SIG-M5 (cell line): ENCODE measurements at regions not wholly inside any gene's neighbourhood (a gene's known extent, or its start where the extent isn't known, plus 50 kb on each side); places are given as distances from the start of the nearest gene placed in this dataset.
"Not testable (repeated sequence)": the region's sequence is repeated elsewhere in the genome, so short reads cannot be mapped to it uniquely, and the experiment has no call there.

ENCODE experiments used
- DNase-seq: peaks from one replicate; lab custom pipeline; 2025; lab: John Stamatoyannopoulos, UW

GRCh38 chr1:191016765-191017164 lies 539.1 kb upstream of the BRINP3 start:
- DNase-seq = no peak

GRCh38 chr1:191022856-191023255 lies 545.2 kb upstream of the BRINP3 start:
- DNase-seq = no peak

DNA sequence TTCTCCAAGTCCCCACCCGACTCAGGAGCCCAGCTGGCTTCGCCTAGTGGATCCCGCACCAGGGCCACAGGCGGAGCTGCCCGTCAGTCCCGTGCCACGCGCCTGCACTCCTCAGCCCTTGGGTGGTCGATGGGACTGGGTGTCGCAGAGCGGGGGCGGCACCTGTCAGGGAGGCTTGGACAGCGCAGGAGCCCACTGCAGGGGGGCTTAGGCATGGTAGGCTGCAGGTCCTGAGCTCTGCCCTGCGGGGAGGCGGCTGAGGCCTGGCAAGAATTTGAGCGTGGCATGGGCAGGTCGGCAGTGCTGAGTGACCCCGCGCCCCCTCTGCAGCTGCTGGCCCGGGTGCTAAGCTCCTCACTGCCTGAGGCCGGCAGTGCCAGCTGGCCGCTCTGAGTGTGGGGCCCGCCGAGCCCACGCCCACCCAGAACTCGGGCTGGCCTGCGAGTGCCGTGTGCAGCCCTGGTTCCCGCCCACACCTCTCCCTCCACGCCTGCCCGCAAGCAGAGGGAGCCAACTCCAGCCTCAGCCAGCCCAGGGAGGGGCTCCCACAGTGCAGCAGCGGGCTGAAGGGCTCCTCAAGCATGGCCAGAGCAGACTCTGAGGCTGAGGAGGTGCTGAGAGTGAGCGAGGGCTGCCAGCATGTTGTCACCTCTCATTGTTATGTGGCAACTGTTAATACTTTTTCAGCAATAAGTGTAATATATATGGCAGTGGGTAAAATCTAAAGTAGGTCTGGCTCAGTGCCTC lies 548.4 kb upstream of the BRINP3 start:
- DNase-seq = no peak

- DNase-seq = no peak
Observed at GRCh38 chr1:191026828-191027227, 549.2 kb upstream of the BRINP3 start.

DNA sequence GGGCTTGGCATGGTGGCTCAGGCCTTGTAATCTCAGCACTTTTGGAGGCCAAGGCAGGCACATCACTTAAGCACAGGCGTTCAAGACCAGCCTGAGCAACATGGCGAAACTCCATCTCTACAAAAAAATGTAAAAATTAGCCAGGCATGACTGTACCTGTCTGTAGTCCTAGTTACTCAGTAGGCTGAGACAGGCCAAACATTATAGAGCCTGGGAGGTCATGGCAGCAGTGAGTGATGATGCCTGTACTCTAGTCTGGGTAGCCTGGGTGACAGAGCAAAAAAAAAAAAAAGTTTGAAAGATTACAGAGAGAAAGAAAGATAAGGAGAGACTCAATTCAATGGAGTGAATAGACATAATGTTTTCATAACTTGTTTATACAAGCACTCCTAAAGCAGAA lies 556.5 kb upstream of the BRINP3 start:
- DNase-seq = no peak

- DNase-seq = no peak
Observed at GRCh38 chr1:191043066-191043465, 565.4 kb upstream of the BRINP3 start.

- no peak for DNase-seq
Observed at GRCh38 chr1:191049781-191050180, 572.1 kb upstream of the BRINP3 start.

GRCh38 chr1:191052888-191053287 lies 575.2 kb upstream of the BRINP3 start:
- no peak for DNase-seq

- DNase-seq = no peak
Observed at GRCh38 chr1:191065346-191065745, 587.7 kb upstream of the BRINP3 start.

- DNase-seq = no peak
Observed at GRCh38 chr1:191065771-191066170, 588.1 kb upstream of the BRINP3 start.

DNA sequence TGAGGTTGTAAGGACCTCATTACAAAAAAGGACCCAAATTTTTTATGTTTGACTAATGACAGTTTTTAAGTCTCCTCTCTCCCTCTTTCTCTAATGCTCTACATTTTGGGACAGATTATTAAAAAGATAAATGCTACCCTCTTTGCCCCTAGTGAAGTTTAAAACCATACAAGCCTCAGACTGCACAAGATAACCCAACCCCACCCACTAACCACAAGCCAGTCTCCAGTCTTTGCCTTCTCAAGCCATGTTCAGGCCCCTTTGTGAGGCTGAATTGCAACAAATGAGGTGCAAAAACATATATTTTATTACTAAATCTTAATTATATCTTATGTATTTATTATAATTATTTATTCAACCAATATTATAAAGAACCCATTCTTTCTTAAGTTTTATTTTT lies 597.2 kb upstream of the BRINP3 start:
- DNase-seq = no peak

DNA sequence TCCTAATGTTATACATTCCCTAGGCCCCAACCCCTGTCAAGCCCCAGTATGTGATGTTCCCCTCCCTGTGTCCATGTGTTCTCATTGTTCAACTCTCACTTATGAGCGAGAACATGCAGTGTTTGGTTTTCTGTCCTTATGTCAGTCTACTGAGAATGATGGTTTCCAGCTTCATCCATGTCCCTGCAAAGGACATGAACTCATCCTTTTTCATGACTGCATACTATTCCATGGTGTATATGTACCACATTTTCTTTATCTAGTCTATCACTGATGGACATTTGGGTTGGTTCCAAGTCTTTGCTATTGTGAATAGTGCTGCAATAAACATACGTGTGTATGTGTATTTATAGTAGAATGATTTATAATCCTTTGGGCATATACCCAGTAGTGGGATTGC lies 605.4 kb upstream of the BRINP3 start:
- DNase-seq = not testable (repeated sequence)

- DNase-seq = no peak
Observed at GRCh38 chr1:191085121-191085520, 607.5 kb upstream of the BRINP3 start.

DNA sequence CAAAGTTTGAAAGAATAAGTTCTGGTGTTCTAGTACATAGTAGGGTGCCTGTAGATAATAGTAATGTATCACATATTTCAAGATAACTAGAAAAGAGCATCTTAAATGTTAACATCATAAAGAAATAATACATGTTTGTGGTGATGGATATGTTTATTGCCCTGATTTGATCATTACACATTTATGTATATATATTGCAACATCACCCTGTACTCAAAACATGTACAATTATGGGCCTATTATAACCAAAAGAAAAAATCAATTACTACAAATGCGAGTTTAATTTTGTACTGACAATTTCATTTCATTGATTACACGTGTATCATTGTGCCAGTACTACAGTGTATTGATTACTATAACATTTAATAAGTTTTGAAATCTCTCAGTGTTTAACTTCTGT lies 609.2 kb upstream of the BRINP3 start:
- DNase-seq = no peak

DNA sequence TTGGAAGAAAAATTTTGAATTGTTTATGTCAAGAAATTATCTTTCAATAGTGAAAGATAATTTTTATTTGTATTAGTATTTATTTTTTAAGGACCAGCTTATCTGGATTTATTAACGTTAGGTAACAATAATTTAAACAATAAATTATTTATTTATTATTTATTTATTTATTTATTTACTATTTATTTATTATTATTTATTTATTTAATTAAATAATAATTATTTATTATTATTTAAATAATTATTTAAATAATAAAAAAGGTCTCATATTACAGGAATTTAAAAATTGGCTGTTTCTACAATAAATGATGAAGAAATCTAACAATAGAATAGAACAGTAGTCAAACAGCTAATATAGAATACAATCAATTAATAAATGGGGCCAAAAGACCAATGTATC lies 618.7 kb upstream of the BRINP3 start:
- no peak for DNase-seq

DNA sequence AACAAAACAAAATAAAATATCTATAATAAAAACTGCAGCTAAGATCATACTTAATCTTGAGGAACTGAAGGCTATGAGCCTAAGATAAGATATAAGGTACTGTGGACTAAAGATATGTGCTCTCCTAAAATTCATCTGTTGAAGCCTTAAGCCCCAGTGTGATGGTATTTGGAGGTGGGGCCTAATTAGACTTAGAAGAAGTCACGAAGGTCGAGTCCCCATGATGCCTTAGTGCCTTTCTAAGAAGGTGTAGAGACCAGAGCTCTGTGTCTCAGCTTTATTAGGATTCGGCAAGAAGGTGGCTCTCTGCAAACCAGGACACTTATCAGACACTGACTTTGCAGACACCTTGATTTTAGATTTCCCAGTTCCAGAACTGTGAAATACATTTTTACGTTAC lies 622.0 kb upstream of the BRINP3 start:
- DNase-seq = no peak

- DNase-seq = no peak
Observed at GRCh38 chr1:191101960-191102359, 624.3 kb upstream of the BRINP3 start.

DNA sequence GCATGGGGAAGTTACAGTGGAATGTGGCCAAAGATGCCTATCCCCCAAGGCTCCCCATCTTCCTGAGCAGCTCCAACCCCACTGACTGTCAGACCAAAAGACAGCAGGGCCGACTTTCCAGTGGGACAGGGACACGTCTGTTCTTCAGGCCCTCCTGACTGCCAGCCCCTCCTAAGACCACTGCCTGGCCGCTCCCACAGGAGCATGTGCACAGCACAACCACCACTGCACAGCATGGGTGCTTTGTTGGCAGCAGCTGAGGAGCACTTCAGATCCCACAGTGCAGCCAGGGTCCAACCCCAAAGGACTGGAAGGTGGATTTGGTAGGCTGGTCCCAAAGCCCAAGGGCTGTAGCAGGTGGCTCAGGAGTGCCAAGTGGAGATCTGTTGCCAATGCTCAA lies 648.3 kb upstream of the BRINP3 start:
- DNase-seq = no peak

- DNase-seq = no peak
Observed at GRCh38 chr1:191134796-191135195, 657.1 kb upstream of the BRINP3 start.

GRCh38 chr1:191140038-191140437 lies 662.4 kb upstream of the BRINP3 start:
- DNase-seq = no peak

GRCh38 chr1:191142748-191143147 lies 665.1 kb upstream of the BRINP3 start:
- no peak for DNase-seq

GRCh38 chr1:191145834-191146233 lies 668.2 kb upstream of the BRINP3 start:
- no peak for DNase-seq

DNA sequence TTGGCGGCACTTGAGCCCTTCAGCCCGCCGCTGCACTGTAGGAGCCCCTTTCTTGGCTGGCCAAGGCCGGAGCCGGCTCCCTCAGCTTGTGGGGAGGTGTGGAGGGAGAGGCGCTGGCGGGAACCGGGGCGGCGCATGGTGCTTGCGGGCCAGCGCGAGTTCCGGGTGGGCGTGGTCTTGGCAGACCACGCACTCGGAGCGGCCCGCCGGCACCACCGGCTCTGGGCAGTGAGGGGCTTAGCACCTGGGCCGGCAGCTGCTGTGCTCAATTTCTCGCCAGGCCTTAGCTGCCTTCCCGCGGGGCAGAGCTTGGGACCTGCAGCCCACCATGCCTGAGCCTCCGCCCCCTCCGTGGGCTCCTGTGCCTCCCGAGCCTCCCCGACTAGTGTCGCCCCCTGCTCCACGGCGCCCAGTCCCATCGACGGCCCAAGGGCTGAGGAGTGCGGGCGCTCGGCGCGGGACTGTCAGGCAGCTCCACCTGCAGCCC lies 673.7 kb upstream of the BRINP3 start:
- DNase-seq = no peak

DNA sequence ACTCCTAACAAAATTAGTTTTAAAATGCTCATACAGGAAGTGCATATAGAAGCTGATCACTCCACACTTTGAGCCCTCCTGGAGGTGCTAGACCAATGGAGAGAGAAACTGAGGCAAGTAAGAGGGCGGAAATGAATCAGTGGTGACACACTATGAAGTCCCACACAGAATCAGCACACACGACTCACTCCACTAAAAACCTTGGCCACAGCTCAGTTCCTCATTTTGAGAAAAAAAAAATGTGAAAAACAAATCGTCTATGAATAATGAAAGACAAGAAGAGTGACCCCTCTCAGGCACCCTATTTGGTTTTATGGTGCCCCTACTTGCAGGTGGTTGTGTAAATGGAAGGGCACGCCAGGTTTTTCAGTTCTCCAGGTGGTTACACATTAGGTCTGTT lies 675.1 kb upstream of the BRINP3 start:
- no peak for DNase-seq
